Bronchial epithelial cell (primary cell): ENCODE measurements at regions not wholly inside any gene's neighbourhood (a gene's known extent, or its start where the extent isn't known, plus 50 kb on each side); places are given as distances from the start of the nearest gene placed in this dataset.

Experiments used
- DNase-seq: peaks from one replicate; pipeline ENCODE4 v3.0.0-alpha.2; 2010; ENCODE audit warnings: low read depth
- FAIRE-seq: peaks from 2 replicates; lab custom pipeline; 2011; peaks lifted over from hg19 to GRCh38; lab: Jason Lieb, UNC
- H3K27me3 ChIP-seq: 2 replicates; pipeline ENCODE4 v1.5.1; 2011; ENCODE audit warnings: low read length; ENCODE audit not compliant: control insufficient read depth, insufficient read depth
- H3K36me3 ChIP-seq: 2 replicates; pipeline ENCODE4 v1.5.1; 2011; ENCODE audit warnings: low read length; ENCODE audit not compliant: control insufficient read depth, insufficient read depth
- H3K4me3 ChIP-seq: 2 replicates; pipeline ENCODE4 v1.5.1; 2011; ENCODE audit warnings: mild to moderate bottlenecking, low read depth, low read length, control low read depth
- TF ChIP-seq, protein P1 (sequence below): IDR thresholded peaks from 2 replicates; pipeline ENCODE4 v1.5.1; 2011; ENCODE audit warnings: mild to moderate bottlenecking, moderate library complexity, low read length, control low read depth, inconsistent platforms; ENCODE audit not compliant: insufficient read depth, severe bottlenecking

DNA sequence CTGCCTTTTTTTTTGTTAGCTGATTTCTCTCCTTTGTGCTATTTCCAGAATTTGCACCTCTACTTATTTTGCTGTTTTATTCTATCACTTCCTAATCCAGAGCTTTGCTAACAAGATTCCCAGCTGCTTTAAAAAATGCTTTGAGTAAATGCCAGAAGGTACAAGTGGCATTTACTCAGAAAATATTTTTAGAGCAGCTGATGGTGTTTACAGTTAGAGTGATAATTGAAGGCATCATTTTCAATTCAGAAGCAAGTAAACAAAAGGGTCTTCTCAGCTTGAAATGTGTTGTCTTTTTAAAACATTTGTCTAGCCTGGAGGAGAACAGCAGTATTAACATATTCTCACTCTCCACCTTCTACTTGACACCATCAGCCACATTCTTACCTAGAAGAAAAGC lies 99.9 kb downstream of the OTOR start:
- H3K36me3 ChIP-seq = no peaks in the 10 kb centered on the region
- H3K4me3 ChIP-seq = no peak overlapping the region

DNA sequence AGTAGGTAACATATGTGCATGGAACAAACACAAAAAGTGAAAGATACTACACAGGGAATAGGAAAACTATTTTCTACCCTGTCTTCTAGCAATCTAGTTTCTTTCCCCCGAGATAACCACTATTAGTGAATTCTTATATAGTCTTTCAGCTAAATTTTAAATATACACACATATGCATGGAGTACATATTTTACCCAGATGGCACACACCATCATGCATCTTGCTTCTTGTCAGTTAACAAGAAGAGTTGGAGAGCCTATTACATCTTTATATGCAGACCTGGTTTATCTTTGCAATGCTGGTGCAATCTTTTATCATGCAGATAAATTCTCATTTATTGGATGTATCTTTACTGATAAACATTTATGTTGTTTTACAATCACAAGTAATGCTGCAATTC lies 100.4 kb downstream of the OTOR start:
- H3K4me3 ChIP-seq = no peak overlapping the region
- no peak for DNase-seq
- H3K36me3 ChIP-seq = no peaks in the 10 kb centered on the region
- TF ChIP-seq, protein P1, sequence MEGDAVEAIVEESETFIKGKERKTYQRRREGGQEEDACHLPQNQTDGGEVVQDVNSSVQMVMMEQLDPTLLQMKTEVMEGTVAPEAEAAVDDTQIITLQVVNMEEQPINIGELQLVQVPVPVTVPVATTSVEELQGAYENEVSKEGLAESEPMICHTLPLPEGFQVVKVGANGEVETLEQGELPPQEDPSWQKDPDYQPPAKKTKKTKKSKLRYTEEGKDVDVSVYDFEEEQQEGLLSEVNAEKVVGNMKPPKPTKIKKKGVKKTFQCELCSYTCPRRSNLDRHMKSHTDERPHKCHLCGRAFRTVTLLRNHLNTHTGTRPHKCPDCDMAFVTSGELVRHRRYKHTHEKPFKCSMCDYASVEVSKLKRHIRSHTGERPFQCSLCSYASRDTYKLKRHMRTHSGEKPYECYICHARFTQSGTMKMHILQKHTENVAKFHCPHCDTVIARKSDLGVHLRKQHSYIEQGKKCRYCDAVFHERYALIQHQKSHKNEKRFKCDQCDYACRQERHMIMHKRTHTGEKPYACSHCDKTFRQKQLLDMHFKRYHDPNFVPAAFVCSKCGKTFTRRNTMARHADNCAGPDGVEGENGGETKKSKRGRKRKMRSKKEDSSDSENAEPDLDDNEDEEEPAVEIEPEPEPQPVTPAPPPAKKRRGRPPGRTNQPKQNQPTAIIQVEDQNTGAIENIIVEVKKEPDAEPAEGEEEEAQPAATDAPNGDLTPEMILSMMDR = no peak
- FAIRE-seq = no peak
- H3K27me3 ChIP-seq = no peaks in the 10 kb centered on the region

More for the DNA sequence above, 99.9 kb downstream of the OTOR start:
- DNase-seq (no peak), FAIRE-seq (no peak)
- H3K27me3 ChIP-seq = no peaks in the 10 kb centered on the region
- TF ChIP-seq, protein P1 = no peak

DNA sequence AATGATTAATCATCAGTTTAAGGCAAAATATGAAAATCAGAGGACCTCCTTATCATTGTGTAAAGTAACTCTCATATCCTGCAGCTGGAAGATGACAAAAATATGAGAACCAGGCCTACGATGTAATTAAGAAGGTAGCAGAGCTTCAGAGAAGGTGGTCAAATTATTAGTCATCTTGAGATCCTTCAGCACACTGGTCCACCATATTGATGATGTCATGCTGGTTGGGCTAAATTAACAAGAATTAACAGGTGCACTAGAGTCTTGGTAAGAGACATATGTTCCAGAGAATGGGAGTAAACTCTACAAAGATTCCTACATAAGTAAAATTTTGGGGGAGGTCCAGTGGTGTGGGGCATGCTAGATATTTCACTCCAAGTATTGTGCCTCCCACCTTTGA lies 112.8 kb downstream of the OTOR start:
- no peak overlapping the region for H3K4me3 ChIP-seq
- FAIRE-seq (no peak), DNase-seq (no peak)
- TF ChIP-seq, protein P1 = no peak
- H3K27me3 ChIP-seq = no peaks in the 10 kb centered on the region
- H3K36me3 ChIP-seq = no peaks in the 10 kb centered on the region

DNA sequence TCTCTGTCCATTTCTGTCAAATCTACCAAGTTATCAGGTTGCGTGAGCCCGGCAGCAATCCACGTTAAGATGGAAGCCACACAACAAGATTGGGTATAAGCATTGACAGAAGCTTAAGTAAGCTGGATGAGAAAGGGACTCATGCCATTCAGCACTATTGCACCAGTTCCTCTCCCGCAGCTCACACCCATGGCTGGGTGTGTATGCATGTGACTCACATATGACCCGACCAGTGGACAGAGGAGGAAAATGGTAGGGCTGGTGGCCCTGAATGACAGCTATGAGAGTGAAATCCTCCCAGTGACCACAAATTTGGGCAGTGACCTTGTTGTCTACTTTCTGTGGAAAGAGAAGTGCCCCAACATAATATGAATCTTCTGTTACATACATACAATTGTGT lies 113.5 kb downstream of the OTOR start:
- Histone ChIP-seq H3K27me3 (no peaks in the 10 kb centered on the region), H3K36me3 (no peaks in the 10 kb centered on the region), H3K4me3 (no peak overlapping the region)
- DNase-seq (no peak), FAIRE-seq (no peak)
- TF ChIP-seq, protein P1 = no peak

DNA sequence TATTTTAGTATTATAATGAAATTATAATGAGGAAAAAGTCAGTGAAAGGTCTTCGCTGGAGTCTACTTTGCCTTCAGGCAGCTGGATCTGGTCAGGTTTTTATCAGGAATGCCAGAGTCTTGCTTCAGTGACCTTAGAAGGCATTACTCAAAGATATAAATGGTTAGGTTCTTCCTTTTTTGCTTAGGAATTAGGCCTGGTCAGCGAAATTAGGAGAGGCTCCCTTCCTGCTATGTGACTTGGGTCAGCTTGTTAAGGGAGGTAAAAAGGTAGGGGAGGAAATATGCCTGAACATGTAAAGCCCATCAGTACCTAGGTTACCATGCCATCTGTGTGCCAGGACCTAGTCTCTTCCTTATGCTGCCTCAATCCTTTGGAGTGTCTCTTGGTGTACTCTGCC lies 115.1 kb downstream of the OTOR start:
- Histone ChIP-seq H3K27me3 (no peaks in the 10 kb centered on the region), H3K36me3 (no peaks in the 10 kb centered on the region), H3K4me3 (no peak overlapping the region)
- DNase-seq (no peak), FAIRE-seq (no peak)
- TF ChIP-seq, protein P1 = no peak

DNA sequence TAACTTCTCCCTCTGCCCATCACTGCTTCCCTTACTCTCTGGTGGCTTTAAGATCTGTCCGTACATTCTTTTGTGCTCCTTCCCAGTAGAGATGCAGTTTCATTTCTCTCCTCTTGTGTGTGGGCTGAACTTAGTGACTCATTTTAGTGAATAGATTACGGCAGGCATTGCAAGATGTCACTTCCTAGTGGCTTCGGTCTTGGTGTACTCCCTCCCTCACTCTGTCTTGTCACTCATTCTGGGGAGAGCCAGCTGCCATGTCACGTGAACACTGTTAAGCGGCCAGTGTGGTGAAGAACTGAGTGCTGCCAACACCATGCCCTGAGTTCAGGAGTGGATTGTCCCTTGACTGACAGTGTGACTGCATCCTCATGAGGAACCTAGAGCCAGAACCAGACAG lies 115.9 kb downstream of the OTOR start:
- TF ChIP-seq, protein P1 = no peak
- H3K27me3 ChIP-seq = no peaks in the 10 kb centered on the region
- FAIRE-seq (no peak), DNase-seq (no peak)
- no peaks in the 10 kb centered on the region for H3K36me3 ChIP-seq
- no peak overlapping the region for H3K4me3 ChIP-seq
